WTC11 (cell line): ENCODE measurements at regions not wholly inside any gene's neighbourhood (a gene's known extent, or its start where the extent isn't known, plus 50 kb on each side); places are given as distances from the start of the nearest gene placed in this dataset.

ENCODE experiments used
- ATAC-seq: fragments of 200-7000 bp; cut with Tn5 transposase; 2 replicates; pipeline ENCODE4 v1.10.0; 2021; ENCODE audit warnings: mild to moderate bottlenecking, moderate library complexity
- CTCF ChIA-PET: fragments of 300-600 bp; sonication (Branson Sonifier 250); formaldehyde crosslinking; loops from one replicate; lab custom pipeline; 2021; ENCODE audit warnings: antibody characterized with exemption; lab: Charles Lee
- POLR2A ChIA-PET: fragments of 350-600 bp; sonication (Branson Sonifier 250); formaldehyde crosslinking; loops from one replicate; lab custom pipeline; 2021; ENCODE audit warnings: antibody characterized with exemption; lab: Charles Lee
- DNase-seq: peaks from one replicate; pipeline ENCODE4 v3.0.0; 2021; ENCODE audit warnings: low spot score
- H3K27ac Mint-ChIP-seq: 2 replicates; pipeline ENCODE4 v1.8.0; 2021; ENCODE audit warnings: mixed read lengths
- H3K27me3 Mint-ChIP-seq: 2 replicates; pipeline ENCODE4 v1.8.0; 2021; ENCODE audit warnings: low read depth, mild to moderate bottlenecking, moderate library complexity, mixed read lengths
- H3K36me3 Mint-ChIP-seq: 2 replicates; pipeline ENCODE4 v1.8.0; 2021; ENCODE audit warnings: mixed read lengths
- H3K4me1 Mint-ChIP-seq: 2 replicates; pipeline ENCODE4 v1.8.0; 2022; ENCODE audit warnings: mixed read lengths
- H3K4me3 Mint-ChIP-seq: 2 replicates; pipeline ENCODE4 v1.8.0; 2021; ENCODE audit warnings: mild to moderate bottlenecking, moderate library complexity, mixed read lengths
- H3K9me3 Mint-ChIP-seq: 2 replicates; pipeline ENCODE4 v1.8.0; 2021; ENCODE audit warnings: mixed read lengths
- ELF4 ChIP-seq: sonication (generic); formaldehyde crosslinking; IDR thresholded peaks from 2 replicates; pipeline ENCODE4 v1.8.1; 2022; ENCODE audit warnings: low read depth, mild to moderate bottlenecking, moderate library complexity, missing genetic modification reagents
- ESRRA ChIP-seq: sonication (generic); formaldehyde crosslinking; IDR thresholded peaks from 2 replicates; pipeline ENCODE4 v1.8.1; 2022; ENCODE audit warnings: mild to moderate bottlenecking, missing genetic modification reagents, borderline replicate concordance
- FOXJ3 ChIP-seq: sonication (generic); formaldehyde crosslinking; IDR thresholded peaks from 2 replicates; pipeline ENCODE4 v1.9.0; 2021; ENCODE audit warnings: missing genetic modification reagents, mild to moderate bottlenecking, borderline replicate concordance
- GABPB1 ChIP-seq: sonication (generic); formaldehyde crosslinking; IDR thresholded peaks from 2 replicates; pipeline ENCODE4 v1.8.1; 2023; ENCODE audit warnings: mild to moderate bottlenecking, missing genetic modification reagents
- GTF2I ChIP-seq: fragments of 250-450 bp; sonication (Bioruptor Pico); conservative IDR thresholded peaks from 2 replicates; pipeline ENCODE4 v1.4.0; 2021; ENCODE audit warnings: mild to moderate bottlenecking
- IRF2 ChIP-seq: sonication (generic); formaldehyde crosslinking; IDR thresholded peaks from 2 replicates; pipeline ENCODE4 v1.8.0; 2022; ENCODE audit warnings: low read depth, missing genetic modification reagents, borderline replicate concordance
- MXD4 ChIP-seq: fragments of 250-450 bp; sonication (Bioruptor Pico); IDR thresholded peaks from 2 replicates; pipeline ENCODE4 v1.8.0; 2021; ENCODE audit warnings: mild to moderate bottlenecking, moderate library complexity, borderline replicate concordance
- NFYB ChIP-seq: sonication (generic); formaldehyde crosslinking; conservative IDR thresholded peaks from 2 replicates; pipeline ENCODE4 v1.8.0; 2022; ENCODE audit warnings: low read depth, missing genetic modification reagents
- OVOL2 ChIP-seq: fragments of 250-450 bp; sonication (Bioruptor Pico); IDR thresholded peaks from 2 replicates; pipeline ENCODE4 v1.9.0; 2021; ENCODE audit warnings: mild to moderate bottlenecking, borderline replicate concordance
- RORB ChIP-seq: fragments of 250-450 bp; sonication (Bioruptor Pico); IDR thresholded peaks from 2 replicates; pipeline ENCODE4 v1.9.0; 2021; ENCODE audit warnings: mild to moderate bottlenecking
- SOX15 ChIP-seq: fragments of 250-450 bp; sonication (Bioruptor Pico); IDR thresholded peaks from 2 replicates; pipeline ENCODE4 v1.9.0; 2021; ENCODE audit warnings: mild to moderate bottlenecking
- SP1 ChIP-seq: sonication (generic); formaldehyde crosslinking; conservative IDR thresholded peaks from 2 replicates; pipeline ENCODE4 v1.8.1; 2022; ENCODE audit warnings: missing genetic modification reagents
- TEAD1 ChIP-seq: sonication (generic); formaldehyde crosslinking; IDR thresholded peaks from 2 replicates; pipeline ENCODE4 v1.8.0; 2022; ENCODE audit warnings: mild to moderate bottlenecking, missing genetic modification reagents
- TP53 ChIP-seq: sonication (generic); formaldehyde crosslinking; IDR thresholded peaks from 2 replicates; pipeline ENCODE4 v1.8.1; 2023; ENCODE audit warnings: mild to moderate bottlenecking, missing genetic modification reagents
- ZNF416 ChIP-seq: fragments of 250-450 bp; sonication (Bioruptor Pico); IDR thresholded peaks from 2 replicates; pipeline ENCODE4 v1.9.0; 2021; ENCODE audit warnings: mild to moderate bottlenecking, inconsistent platforms
- ZNF423 ChIP-seq: fragments of 250-450 bp; sonication (Bioruptor Pico); IDR thresholded peaks from 2 replicates; pipeline ENCODE4 v2.1.2; 2022; ENCODE audit warnings: mild to moderate bottlenecking, moderate library complexity
- TF ChIP-seq, protein P1 (sequence below): sonication (generic); formaldehyde crosslinking; IDR thresholded peaks from 2 replicates; pipeline ENCODE4 v1.8.0; 2022; ENCODE audit warnings: missing genetic modification reagents
- TF ChIP-seq, protein P2 (sequence below): sonication (generic); formaldehyde crosslinking; conservative IDR thresholded peaks from 2 replicates; pipeline ENCODE4 v1.8.1; 2023; ENCODE audit warnings: mild to moderate bottlenecking, low read depth, missing genetic modification reagents, moderate library complexity
- TF ChIP-seq, protein P3 (sequence below): sonication (generic); formaldehyde crosslinking; IDR thresholded peaks from 2 replicates; pipeline ENCODE4 v1.8.0; 2023; ENCODE audit warnings: missing genetic modification reagents, mild to moderate bottlenecking, borderline replicate concordance
- TF ChIP-seq, protein P4 (sequence below): fragments of 250-450 bp; sonication (Bioruptor Pico); IDR thresholded peaks from 2 replicates; pipeline ENCODE4 v1.9.0; 2021; ENCODE audit warnings: mild to moderate bottlenecking
- TF ChIP-seq, protein P5 (sequence below): sonication (generic); formaldehyde crosslinking; IDR thresholded peaks from 2 replicates; pipeline ENCODE4 v1.8.0; 2022; ENCODE audit warnings: mild to moderate bottlenecking, missing genetic modification reagents

DNA sequence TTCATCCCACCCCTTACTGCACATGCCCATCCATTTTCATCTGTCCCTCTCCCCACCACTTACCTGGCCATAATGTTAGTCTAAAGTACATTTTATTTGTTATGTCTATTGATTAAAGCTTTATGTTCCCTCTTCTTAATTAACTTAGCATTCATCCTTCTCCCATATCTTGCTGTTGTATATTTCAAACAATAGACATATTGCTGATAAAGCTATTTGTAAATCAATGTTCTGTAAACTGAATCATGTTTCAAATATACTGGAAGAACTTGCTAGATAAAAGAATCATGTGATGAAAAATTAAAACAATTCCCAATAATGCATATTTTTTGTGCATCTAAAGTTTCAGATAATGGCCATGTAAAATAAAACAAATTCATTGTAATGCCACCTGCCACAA lies 249.2 kb downstream of the IGSF11 start:
- H3K9me3 Mint-ChIP-seq: no peaks in the 10 kb centered on the region
- POLR2A ChIA-PET: no interaction called here
- ATAC-seq: no peak

DNA sequence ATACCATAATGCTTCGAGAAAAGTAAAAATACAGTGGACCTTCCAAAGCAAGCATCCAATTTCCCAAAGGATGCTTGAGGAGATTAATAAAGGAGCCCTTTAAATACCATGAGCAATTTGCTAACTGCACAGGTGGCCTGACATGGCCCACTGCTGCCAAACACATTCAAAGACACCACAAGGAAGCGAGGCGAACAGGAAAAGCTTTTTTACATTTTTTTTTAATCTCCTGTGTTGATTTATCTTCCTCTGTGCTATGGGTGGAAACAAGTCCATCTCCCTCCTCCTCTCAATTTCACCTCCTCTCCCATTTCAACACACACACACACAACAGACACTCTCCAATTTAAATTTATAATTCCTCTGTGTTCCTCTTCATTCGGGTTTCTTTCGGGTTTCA lies 243.4 kb downstream of the IGSF11 start:
- CTCF ChIA-PET: no interaction called here
- H3K27me3 Mint-ChIP-seq: no peaks in the 10 kb centered on the region

More for the DNA sequence above, 249.2 kb downstream of the IGSF11 start:
- no peak for TF ChIP-seq ELF4
- TF ChIP-seq OVOL2 (CRISPR knock-in tag): no peak
- TF ChIP-seq, protein P1, sequence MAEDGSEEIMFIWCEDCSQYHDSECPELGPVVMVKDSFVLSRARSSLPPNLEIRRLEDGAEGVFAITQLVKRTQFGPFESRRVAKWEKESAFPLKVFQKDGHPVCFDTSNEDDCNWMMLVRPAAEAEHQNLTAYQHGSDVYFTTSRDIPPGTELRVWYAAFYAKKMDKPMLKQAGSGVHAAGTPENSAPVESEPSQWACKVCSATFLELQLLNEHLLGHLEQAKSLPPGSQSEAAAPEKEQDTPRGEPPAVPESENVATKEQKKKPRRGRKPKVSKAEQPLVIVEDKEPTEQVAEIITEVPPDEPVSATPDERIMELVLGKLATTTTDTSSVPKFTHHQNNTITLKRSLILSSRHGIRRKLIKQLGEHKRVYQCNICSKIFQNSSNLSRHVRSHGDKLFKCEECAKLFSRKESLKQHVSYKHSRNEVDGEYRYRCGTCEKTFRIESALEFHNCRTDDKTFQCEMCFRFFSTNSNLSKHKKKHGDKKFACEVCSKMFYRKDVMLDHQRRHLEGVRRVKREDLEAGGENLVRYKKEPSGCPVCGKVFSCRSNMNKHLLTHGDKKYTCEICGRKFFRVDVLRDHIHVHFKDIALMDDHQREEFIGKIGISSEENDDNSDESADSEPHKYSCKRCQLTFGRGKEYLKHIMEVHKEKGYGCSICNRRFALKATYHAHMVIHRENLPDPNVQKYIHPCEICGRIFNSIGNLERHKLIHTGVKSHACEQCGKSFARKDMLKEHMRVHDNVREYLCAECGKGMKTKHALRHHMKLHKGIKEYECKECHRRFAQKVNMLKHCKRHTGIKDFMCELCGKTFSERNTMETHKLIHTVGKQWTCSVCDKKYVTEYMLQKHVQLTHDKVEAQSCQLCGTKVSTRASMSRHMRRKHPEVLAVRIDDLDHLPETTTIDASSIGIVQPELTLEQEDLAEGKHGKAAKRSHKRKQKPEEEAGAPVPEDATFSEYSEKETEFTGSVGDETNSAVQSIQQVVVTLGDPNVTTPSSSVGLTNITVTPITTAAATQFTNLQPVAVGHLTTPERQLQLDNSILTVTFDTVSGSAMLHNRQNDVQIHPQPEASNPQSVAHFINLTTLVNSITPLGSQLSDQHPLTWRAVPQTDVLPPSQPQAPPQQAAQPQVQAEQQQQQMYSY (CRISPR knock-in tag): no peak
- TF ChIP-seq RORB: no peak
- TF ChIP-seq, protein P2, sequence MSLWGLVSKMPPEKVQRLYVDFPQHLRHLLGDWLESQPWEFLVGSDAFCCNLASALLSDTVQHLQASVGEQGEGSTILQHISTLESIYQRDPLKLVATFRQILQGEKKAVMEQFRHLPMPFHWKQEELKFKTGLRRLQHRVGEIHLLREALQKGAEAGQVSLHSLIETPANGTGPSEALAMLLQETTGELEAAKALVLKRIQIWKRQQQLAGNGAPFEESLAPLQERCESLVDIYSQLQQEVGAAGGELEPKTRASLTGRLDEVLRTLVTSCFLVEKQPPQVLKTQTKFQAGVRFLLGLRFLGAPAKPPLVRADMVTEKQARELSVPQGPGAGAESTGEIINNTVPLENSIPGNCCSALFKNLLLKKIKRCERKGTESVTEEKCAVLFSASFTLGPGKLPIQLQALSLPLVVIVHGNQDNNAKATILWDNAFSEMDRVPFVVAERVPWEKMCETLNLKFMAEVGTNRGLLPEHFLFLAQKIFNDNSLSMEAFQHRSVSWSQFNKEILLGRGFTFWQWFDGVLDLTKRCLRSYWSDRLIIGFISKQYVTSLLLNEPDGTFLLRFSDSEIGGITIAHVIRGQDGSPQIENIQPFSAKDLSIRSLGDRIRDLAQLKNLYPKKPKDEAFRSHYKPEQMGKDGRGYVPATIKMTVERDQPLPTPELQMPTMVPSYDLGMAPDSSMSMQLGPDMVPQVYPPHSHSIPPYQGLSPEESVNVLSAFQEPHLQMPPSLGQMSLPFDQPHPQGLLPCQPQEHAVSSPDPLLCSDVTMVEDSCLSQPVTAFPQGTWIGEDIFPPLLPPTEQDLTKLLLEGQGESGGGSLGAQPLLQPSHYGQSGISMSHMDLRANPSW (CRISPR knock-in tag): no peak
- TF ChIP-seq SP1 (CRISPR knock-in tag): no peak
- TF ChIP-seq ZNF416 (CRISPR knock-in tag): no peak
- TF ChIP-seq, protein P3, sequence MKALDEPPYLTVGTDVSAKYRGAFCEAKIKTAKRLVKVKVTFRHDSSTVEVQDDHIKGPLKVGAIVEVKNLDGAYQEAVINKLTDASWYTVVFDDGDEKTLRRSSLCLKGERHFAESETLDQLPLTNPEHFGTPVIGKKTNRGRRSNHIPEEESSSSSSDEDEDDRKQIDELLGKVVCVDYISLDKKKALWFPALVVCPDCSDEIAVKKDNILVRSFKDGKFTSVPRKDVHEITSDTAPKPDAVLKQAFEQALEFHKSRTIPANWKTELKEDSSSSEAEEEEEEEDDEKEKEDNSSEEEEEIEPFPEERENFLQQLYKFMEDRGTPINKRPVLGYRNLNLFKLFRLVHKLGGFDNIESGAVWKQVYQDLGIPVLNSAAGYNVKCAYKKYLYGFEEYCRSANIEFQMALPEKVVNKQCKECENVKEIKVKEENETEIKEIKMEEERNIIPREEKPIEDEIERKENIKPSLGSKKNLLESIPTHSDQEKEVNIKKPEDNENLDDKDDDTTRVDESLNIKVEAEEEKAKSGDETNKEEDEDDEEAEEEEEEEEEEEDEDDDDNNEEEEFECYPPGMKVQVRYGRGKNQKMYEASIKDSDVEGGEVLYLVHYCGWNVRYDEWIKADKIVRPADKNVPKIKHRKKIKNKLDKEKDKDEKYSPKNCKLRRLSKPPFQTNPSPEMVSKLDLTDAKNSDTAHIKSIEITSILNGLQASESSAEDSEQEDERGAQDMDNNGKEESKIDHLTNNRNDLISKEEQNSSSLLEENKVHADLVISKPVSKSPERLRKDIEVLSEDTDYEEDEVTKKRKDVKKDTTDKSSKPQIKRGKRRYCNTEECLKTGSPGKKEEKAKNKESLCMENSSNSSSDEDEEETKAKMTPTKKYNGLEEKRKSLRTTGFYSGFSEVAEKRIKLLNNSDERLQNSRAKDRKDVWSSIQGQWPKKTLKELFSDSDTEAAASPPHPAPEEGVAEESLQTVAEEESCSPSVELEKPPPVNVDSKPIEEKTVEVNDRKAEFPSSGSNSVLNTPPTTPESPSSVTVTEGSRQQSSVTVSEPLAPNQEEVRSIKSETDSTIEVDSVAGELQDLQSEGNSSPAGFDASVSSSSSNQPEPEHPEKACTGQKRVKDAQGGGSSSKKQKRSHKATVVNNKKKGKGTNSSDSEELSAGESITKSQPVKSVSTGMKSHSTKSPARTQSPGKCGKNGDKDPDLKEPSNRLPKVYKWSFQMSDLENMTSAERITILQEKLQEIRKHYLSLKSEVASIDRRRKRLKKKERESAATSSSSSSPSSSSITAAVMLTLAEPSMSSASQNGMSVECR: no peak
- no peak for TF ChIP-seq MXD4 (CRISPR knock-in tag)
- CTCF ChIA-PET: no interaction called here
- no peaks in the 10 kb centered on the region for H3K27me3 Mint-ChIP-seq
- H3K4me1 Mint-ChIP-seq: peaks cover 8% of the 10 kb centered on the region; the same call in 1 of the 2 replicates
- no peak overlapping the region for H3K27ac Mint-ChIP-seq
- no peaks in the 10 kb centered on the region for H3K36me3 Mint-ChIP-seq
- DNase-seq: no peak
- no peak overlapping the region for H3K4me3 Mint-ChIP-seq

More for the DNA sequence above, 243.4 kb downstream of the IGSF11 start:
- POLR2A ChIA-PET: no interaction called here
- peaks cover 11% of the 10 kb centered on the region for H3K4me1 Mint-ChIP-seq
- DNase-seq (no peak), ATAC-seq (no peak)
- H3K9me3 Mint-ChIP-seq: no peaks in the 10 kb centered on the region
- H3K36me3 Mint-ChIP-seq: no peaks in the 10 kb centered on the region
- no peak overlapping the region for H3K4me3 Mint-ChIP-seq
- H3K27ac Mint-ChIP-seq: no peak overlapping the region
- TF ChIP-seq, protein P4, sequence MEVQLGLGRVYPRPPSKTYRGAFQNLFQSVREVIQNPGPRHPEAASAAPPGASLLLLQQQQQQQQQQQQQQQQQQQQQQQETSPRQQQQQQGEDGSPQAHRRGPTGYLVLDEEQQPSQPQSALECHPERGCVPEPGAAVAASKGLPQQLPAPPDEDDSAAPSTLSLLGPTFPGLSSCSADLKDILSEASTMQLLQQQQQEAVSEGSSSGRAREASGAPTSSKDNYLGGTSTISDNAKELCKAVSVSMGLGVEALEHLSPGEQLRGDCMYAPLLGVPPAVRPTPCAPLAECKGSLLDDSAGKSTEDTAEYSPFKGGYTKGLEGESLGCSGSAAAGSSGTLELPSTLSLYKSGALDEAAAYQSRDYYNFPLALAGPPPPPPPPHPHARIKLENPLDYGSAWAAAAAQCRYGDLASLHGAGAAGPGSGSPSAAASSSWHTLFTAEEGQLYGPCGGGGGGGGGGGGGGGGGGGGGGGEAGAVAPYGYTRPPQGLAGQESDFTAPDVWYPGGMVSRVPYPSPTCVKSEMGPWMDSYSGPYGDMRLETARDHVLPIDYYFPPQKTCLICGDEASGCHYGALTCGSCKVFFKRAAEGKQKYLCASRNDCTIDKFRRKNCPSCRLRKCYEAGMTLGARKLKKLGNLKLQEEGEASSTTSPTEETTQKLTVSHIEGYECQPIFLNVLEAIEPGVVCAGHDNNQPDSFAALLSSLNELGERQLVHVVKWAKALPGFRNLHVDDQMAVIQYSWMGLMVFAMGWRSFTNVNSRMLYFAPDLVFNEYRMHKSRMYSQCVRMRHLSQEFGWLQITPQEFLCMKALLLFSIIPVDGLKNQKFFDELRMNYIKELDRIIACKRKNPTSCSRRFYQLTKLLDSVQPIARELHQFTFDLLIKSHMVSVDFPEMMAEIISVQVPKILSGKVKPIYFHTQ: no peak
- TF ChIP-seq GTF2I (CRISPR knock-in tag): no peak
- TF ChIP-seq IRF2 (CRISPR knock-in tag): no peak
- TF ChIP-seq NFYB (CRISPR knock-in tag): no peak
- TF ChIP-seq, protein P5, sequence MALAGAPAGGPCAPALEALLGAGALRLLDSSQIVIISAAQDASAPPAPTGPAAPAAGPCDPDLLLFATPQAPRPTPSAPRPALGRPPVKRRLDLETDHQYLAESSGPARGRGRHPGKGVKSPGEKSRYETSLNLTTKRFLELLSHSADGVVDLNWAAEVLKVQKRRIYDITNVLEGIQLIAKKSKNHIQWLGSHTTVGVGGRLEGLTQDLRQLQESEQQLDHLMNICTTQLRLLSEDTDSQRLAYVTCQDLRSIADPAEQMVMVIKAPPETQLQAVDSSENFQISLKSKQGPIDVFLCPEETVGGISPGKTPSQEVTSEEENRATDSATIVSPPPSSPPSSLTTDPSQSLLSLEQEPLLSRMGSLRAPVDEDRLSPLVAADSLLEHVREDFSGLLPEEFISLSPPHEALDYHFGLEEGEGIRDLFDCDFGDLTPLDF (CRISPR knock-in tag): no peak
- no peak for TF ChIP-seq ESRRA (CRISPR knock-in tag)
- no peak for TF ChIP-seq GABPB1 (CRISPR knock-in tag)
- TF ChIP-seq TP53 (CRISPR knock-in tag): no peak
- TF ChIP-seq ZNF423 (CRISPR knock-in tag): no peak
- TF ChIP-seq TEAD1 (CRISPR knock-in tag): no peak
- no peak for TF ChIP-seq SOX15 (CRISPR knock-in tag)
- no peak for TF ChIP-seq FOXJ3 (CRISPR knock-in tag)
